ENCODE measurements at regions not wholly inside any gene's neighbourhood (a gene's known extent, or its start where the extent isn't known, plus 50 kb on each side); places are given as distances from the start of the nearest gene placed in this dataset.
"Not testable (repeated sequence)": the region's sequence is repeated elsewhere in the genome, so short reads cannot be mapped to it uniquely, and the experiment has no call there.

- peaks cover 5% of the 10 kb centered on the region for H3K27me3 Mint-ChIP-seq
- no peaks in the 10 kb centered on the region for H3K4me1 Mint-ChIP-seq
- no peaks in the 10 kb centered on the region for H3K9me3 Mint-ChIP-seq
- no peak for DNase-seq
- H3K36me3 Mint-ChIP-seq = no peaks in the 10 kb centered on the region
- no peak overlapping the region for H3K27ac Mint-ChIP-seq
- no peak overlapping the region for H3K4me3 Mint-ChIP-seq
- CTCF ChIA-PET = no interaction called here
These were observed 155.0 kb upstream of the JARID2 start for GRCh38 chr6:15090745-15091384.

- no peak for DNase-seq
- CTCF ChIA-PET = no interaction called here
- H3K36me3 Mint-ChIP-seq = no peaks in the 10 kb centered on the region
- H3K27me3 Mint-ChIP-seq = no peaks in the 10 kb centered on the region
- H3K9me3 Mint-ChIP-seq = no peaks in the 10 kb centered on the region
- H3K4me3 Mint-ChIP-seq = no peak overlapping the region
- no peaks in the 10 kb centered on the region for H3K4me1 Mint-ChIP-seq
- H3K27ac Mint-ChIP-seq = no peak overlapping the region
These were observed 148.7 kb upstream of the JARID2 start for GRCh38 chr6:15096894-15097837.

- no peaks in the 10 kb centered on the region for H3K36me3 Mint-ChIP-seq
- H3K4me3 Mint-ChIP-seq = no peak overlapping the region
- no peak for DNase-seq
- no peaks in the 10 kb centered on the region for H3K4me1 Mint-ChIP-seq
- CTCF ChIA-PET = interaction anchor here (0.6 kb wide), 1 partner anchor 540 kb away, joined by 3 read pairs; no protein-coding TSS in a partner anchor
- peaks cover 7% of the 10 kb centered on the region for H3K27me3 Mint-ChIP-seq
- peaks cover 4% of the 10 kb centered on the region for H3K9me3 Mint-ChIP-seq
- no peak overlapping the region for H3K27ac Mint-ChIP-seq
These were observed 144.7 kb upstream of the JARID2 start for GRCh38 chr6:15101130-15101529.

- Mint-ChIP-seq H3K9me3 (peaks cover 7% of the 10 kb centered on the region), H3K4me1 (no peaks in the 10 kb centered on the region), H3K4me3 (no peak overlapping the region), H3K27ac (no peak overlapping the region), H3K36me3 (no peaks in the 10 kb centered on the region), H3K27me3 (peaks cover 7% of the 10 kb centered on the region)
- no peak for DNase-seq
- CTCF ChIA-PET = no interaction called here
These were observed 143.6 kb upstream of the JARID2 start for GRCh38 chr6:15102241-15102640.

GRCh38 chr6:15106958-15107643 is 138.8 kb upstream of the JARID2 start:
- Mint-ChIP-seq H3K27ac (no peak overlapping the region), H3K36me3 (no peaks in the 10 kb centered on the region), H3K4me1 (no peaks in the 10 kb centered on the region), H3K27me3 (peaks cover 10% of the 10 kb centered on the region), H3K9me3 (peaks cover 7% of the 10 kb centered on the region), H3K4me3 (no peak overlapping the region)
- CTCF ChIA-PET = no interaction called here
- no peak for DNase-seq

GRCh38 chr6:15107644-15108382 is 138.1 kb upstream of the JARID2 start:
- H3K4me3 Mint-ChIP-seq = no peak overlapping the region
- H3K27me3 Mint-ChIP-seq = peaks cover 10% of the 10 kb centered on the region
- CTCF ChIA-PET = no interaction called here
- no peak for DNase-seq
- H3K4me1 Mint-ChIP-seq = no peaks in the 10 kb centered on the region
- H3K27ac Mint-ChIP-seq = no peak overlapping the region
- peaks cover 7% of the 10 kb centered on the region for H3K9me3 Mint-ChIP-seq
- H3K36me3 Mint-ChIP-seq = no peaks in the 10 kb centered on the region

- Mint-ChIP-seq H3K4me3 (no peak overlapping the region), H3K4me1 (no peaks in the 10 kb centered on the region), H3K36me3 (no peaks in the 10 kb centered on the region), H3K27ac (no peak overlapping the region), H3K27me3 (peaks cover 10% of the 10 kb centered on the region), H3K9me3 (peaks cover 7% of the 10 kb centered on the region)
- no peak for DNase-seq
- CTCF ChIA-PET = no interaction called here
These were observed 137.5 kb upstream of the JARID2 start for GRCh38 chr6:15108383-15108715.

GRCh38 chr6:15109338-15110090 is 136.4 kb upstream of the JARID2 start:
- no peak for DNase-seq
- Mint-ChIP-seq H3K36me3 (no peaks in the 10 kb centered on the region), H3K27me3 (peaks cover 7% of the 10 kb centered on the region), H3K9me3 (peaks cover 7% of the 10 kb centered on the region), H3K4me3 (no peak overlapping the region), H3K27ac (no peak overlapping the region), H3K4me1 (no peaks in the 10 kb centered on the region)
- CTCF ChIA-PET = no interaction called here

GRCh38 chr6:15110726-15111354 is 135.0 kb upstream of the JARID2 start:
- H3K4me3 Mint-ChIP-seq = no peak overlapping the region
- no peaks in the 10 kb centered on the region for H3K36me3 Mint-ChIP-seq
- H3K9me3 Mint-ChIP-seq = peaks cover 4% of the 10 kb centered on the region
- DNase-seq = no peak
- CTCF ChIA-PET = no interaction called here
- H3K4me1 Mint-ChIP-seq = no peaks in the 10 kb centered on the region
- no peak overlapping the region for H3K27ac Mint-ChIP-seq
- peaks cover 4% of the 10 kb centered on the region for H3K27me3 Mint-ChIP-seq

- DNase-seq, H3K4me1 Mint-ChIP-seq, H3K4me3 Mint-ChIP-seq, H3K36me3 Mint-ChIP-seq, CTCF ChIA-PET, H3K27ac Mint-ChIP-seq, H3K27me3 Mint-ChIP-seq, H3K9me3 Mint-ChIP-seq: not testable (repeated sequence)
These were observed 134.3 kb upstream of the JARID2 start for GRCh38 chr6:15111576-15111975.

- Mint-ChIP-seq H3K27me3 (peaks cover 4% of the 10 kb centered on the region), H3K4me1 (no peaks in the 10 kb centered on the region), H3K9me3 (no peaks in the 10 kb centered on the region), H3K27ac (no peak overlapping the region), H3K4me3 (no peak overlapping the region), H3K36me3 (no peaks in the 10 kb centered on the region)
- CTCF ChIA-PET = interaction anchor here (0.6 kb wide), 1 partner anchor 58 kb away, joined by 3 read pairs; no protein-coding TSS in a partner anchor
- DNase-seq = no peak
These were observed 132.3 kb upstream of the JARID2 start for GRCh38 chr6:15113587-15113986.

- H3K4me3 Mint-ChIP-seq = no peak overlapping the region
- H3K36me3 Mint-ChIP-seq = no peaks in the 10 kb centered on the region
- H3K27ac Mint-ChIP-seq = no peak overlapping the region
- H3K9me3 Mint-ChIP-seq = no peaks in the 10 kb centered on the region
- H3K4me1 Mint-ChIP-seq = no peaks in the 10 kb centered on the region
- no peak for DNase-seq
- CTCF ChIA-PET = interaction anchor here (0.6 kb wide), 1 partner anchor 139 kb away, joined by 4 read pairs; no protein-coding TSS in a partner anchor
- peaks cover under 1% of the 10 kb centered on the region for H3K27me3 Mint-ChIP-seq
These were observed 131.8 kb upstream of the JARID2 start for GRCh38 chr6:15114061-15114460.

- no peak overlapping the region for H3K4me3 Mint-ChIP-seq
- H3K9me3 Mint-ChIP-seq = no peaks in the 10 kb centered on the region
- CTCF ChIA-PET = no interaction called here
- DNase-seq = no peak
- H3K4me1 Mint-ChIP-seq = peaks cover 7% of the 10 kb centered on the region
- H3K27me3 Mint-ChIP-seq = no peaks in the 10 kb centered on the region
- no peak overlapping the region for H3K27ac Mint-ChIP-seq
- no peaks in the 10 kb centered on the region for H3K36me3 Mint-ChIP-seq
These were observed 129.0 kb upstream of the JARID2 start for GRCh38 chr6:15116889-15117288.

Data from activated naive CD4-positive, alpha-beta T cell treated with anti-CD3 and anti-CD28 coated beads, Interleukin-2, amount 10 ng/mL, durations not matched to agents 7 days and 5 days (primary cell).